ENCODE measurements at regions not wholly inside any gene's neighbourhood (a gene's known extent, or its start where the extent isn't known, plus 50 kb on each side); places are given as distances from the start of the nearest gene placed in this dataset.
"Not testable (repeated sequence)": the region's sequence is repeated elsewhere in the genome, so short reads cannot be mapped to it uniquely, and the experiment has no call there.

DNA sequence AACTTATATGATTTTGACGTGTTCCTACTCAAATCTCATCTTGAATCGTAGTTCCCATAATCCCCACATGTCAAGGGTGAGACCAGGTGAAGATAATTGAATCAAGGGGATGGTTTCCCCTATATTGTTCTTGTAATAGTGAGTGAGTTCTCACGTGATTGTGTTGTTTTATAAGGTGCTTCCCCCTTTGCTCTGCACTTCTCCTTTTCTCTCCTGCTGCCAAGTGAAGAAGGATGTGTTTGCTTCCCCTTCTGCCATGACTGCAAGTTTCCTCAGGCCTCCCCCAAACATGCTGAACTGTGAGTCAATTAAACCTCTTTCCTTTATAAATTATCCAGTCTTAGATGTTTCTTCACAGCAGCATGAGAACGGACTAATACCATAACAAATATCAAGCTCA is 83.2 kb downstream of the MANEA start:
- DNase-seq: no peak

DNA sequence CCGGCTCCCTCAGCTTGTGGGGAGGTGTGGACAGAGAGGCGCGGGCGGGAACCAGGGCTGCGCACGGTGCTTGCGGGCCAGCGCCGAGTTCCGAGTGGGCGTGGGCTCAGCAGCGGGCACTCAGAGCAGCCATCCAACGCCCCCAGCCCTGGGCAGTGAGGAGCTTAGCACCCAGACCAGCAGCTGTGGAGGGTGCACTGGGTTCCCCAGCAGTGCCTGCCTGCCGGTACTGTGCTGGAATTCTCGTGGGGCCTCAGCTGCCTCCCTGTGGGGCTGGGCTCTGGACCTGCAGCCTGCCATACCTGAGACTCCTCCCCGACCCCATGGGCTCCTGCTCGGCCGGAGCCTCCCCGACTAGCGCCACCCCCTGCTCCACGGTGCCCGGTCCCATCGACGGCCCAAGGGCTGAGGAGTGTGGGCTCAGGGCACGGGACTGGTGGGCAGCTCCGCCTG is 92.7 kb downstream of the MANEA start:
- no peak for DNase-seq

DNA sequence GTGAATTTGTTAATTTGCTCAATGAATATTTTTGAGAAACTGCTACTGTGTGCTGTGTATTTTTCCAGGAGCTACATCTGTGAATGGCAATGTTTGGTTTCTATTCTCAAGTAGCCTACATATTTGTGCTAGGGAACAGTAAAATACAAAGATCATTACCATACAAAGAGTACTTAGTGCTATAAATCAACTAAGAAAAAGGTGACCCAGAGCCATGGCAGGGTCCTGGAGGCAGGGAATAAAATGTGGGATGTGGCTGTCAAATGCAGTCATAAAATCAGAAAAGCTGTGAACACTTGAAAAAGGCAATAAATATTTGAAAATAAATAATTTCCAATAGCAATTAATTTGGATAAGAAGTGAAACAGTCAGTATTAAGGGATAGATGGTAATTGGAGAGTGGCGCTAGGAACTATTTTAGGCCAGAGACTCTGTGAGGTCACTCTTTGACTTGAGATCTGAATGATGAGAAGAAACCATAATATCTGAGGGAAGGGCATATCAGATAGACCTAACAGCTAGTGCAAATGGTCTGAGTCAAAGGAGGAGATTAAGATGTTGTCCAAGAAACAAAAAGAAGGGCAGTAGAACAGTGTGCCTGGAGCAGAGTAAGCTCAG is 98.8 kb downstream of the MANEA start:
- DNase-seq: no peak

DNA sequence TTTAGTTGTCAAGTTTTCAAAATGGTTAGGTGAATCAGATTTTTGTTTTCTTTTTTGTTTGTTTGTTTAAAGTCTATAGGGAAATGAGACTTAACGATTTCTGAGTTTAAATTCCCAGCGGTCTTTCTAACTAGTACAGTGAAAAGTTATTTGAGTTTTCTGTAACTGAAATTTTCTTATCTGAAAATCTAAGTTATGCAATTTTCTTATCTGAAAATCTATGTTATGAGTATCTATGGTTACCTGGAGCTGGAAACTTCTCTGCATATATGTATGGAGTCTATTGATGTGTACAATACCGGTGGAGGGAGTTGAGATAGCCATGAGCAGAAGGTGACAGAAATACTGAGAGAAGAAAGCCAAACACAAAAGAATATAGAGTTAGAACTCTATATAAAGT is 102.6 kb downstream of the MANEA start:
- DNase-seq: no peak

DNA sequence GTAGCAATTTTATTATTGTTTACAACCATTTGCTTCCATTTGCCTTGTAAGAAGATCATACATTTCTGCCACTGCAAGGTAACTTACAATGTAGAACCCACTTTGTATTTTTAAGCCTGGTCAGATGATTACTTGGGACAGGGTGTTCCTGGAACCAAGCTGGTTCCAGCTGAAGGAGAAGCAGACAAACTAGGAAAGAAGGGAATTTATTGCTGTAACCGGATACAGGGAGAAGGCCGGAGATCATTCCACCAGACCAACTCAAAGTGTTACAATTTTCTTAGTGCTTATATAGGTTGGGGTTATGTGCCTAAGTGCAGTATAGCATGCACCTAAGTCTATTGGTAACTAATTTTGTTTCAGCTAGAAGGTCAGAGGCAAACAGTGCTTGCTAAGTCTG is 104.4 kb downstream of the MANEA start:
- DNase-seq: no peak

DNA sequence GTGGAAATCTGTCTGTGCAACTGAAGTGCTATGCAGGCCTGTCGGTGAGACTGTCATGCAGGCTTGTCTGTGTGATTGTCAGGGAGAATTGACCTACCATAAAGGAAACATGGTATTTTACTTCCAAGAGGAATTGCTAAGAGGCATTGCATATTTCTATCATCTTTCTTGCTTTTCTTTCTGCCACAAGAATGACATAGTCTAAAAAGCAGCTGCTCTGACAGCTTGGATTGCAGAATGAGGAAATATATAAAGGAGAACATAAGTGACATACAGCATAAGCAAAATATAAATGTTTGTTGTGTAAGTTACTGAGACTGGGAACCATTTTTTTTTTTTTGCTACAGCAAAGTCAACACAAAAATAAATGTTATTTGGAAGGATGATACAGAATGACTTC is 105.1 kb downstream of the MANEA start:
- no peak for DNase-seq

DNA sequence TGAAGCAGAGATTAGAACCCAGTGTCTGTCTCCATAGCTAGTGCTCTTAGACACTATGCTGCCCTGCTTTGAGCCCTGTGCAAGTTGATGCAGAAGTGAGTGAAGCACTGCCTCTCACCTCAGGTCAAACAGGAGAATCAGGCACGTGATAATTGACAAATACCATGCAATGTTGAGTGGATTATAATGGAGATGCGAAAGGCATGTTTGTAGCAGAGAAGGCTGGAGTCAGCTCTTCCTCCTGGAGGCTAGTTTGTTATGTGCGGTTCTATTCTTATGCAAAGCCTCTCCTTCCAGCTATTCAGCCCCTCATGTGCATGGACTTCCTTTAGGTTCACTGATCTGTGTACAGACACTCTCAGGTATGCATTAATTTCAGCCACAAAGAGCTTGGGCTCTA is 108.5 kb downstream of the MANEA start:
- DNase-seq: no peak

DNA sequence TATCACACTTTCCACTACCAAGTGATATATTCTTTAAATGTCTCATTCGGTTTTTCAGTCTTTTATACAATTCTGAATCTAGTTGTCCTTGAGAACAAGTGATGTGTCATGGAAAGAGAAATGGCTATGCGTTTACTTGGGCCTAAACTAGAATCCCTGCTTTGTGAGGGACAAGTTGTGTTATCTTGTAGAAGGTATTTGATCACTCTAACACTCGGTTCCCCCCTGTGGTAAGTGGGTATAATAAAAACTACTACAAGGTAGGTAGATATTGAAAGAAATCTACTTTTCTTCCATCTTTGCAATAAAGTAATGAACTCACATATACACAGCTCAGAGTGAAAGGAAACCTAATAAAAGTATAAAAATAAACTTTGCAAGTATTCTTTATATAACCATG is 108.9 kb downstream of the MANEA start:
- no peak for DNase-seq

DNA sequence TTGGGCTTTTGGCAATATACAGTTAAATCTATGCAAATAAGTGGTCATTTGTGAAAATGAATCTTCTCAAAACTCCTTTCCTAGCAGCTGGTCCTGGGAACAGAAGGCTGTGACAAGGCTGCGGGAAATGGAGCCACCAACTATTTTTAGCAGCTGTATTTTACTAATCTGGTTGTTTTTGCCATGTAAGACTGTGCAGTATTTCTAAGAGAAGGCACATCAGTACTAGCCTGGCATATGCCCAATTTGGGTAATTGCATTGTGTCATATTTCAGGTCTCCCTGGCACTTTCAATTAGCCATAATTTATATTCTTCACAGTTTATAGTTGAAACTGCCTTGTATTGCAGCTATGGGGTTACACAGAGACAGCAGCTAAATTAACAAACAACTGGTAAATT is 109.6 kb downstream of the MANEA start:
- no peak for DNase-seq

DNA sequence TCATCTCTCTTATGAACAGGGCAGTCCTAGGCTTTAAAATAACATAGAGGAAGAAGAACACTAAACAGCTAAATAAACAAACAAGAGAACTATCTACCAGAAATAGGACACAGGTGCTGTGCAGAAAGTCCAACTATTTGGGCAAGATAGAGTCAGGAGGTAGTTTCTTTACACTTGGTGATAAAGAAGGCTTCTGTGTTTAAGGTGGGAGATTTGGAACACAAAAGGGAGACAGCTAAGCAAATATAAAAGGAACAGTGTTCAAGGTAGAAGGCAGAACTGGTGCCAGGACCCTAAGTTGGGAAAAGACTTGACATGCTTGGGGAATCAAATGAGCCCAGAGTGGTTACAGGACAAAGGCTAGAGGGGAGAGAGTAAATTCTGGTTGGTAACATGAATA is 110.5 kb downstream of the MANEA start:
- DNase-seq: no peak

DNA sequence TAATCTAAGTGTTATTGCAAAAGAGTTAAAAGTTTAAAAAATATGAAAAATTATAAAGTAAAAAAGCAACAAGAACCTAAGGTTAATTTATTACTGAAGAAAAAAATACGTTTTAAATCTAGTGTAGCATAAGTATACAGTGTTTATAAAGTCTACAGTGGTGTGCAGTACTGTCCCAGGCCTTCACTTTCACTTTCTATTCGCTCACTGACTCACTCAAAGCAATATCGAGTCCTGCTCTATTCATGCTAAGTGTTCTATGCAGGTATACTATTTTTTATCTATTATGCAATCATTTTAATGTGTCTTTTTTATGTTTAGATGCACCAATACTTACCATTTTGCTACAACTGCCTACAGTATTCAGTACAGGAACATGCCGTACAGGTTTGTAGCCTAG is 113.0 kb downstream of the MANEA start:
- DNase-seq: no peak

DNA sequence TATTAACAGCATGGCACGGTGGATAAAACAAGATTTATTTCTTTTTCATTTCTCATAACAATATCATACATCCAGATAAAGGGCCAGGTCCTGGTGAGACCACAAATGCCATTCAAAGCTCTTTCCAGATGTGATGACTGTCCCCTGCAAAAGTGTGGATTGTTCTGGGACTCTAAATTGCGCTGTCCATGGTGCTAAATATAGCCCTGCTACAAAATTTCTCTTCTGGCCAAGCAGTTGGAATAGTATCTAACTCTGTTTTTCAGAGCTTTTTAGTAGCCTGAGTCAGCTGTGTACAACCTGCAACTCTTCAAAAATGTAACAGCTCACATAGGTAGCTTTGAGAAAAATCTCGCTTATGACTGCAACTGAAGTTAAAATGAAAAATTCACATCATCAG is 115.8 kb downstream of the MANEA start:
- no peak for DNase-seq

DNA sequence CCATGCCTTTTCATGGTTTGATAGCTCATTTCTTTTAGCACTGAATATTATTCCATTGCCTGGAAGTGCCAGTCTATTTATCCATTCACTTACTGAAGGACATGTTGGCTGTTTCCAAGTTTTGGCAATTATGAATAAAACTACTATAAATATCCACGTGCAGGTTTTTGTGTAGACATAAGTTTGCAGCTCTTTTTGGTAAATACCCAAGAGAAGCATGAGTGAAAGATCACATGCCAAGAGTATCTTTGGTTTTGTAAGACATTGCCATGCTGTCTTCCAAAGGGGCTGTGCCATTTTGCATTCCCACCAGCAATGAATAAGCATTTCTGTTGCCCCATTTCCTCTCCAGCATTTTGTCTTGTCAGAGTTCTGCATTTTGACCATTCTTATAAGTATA is 120.9 kb downstream of the MANEA start:
- DNase-seq: no peak

DNA sequence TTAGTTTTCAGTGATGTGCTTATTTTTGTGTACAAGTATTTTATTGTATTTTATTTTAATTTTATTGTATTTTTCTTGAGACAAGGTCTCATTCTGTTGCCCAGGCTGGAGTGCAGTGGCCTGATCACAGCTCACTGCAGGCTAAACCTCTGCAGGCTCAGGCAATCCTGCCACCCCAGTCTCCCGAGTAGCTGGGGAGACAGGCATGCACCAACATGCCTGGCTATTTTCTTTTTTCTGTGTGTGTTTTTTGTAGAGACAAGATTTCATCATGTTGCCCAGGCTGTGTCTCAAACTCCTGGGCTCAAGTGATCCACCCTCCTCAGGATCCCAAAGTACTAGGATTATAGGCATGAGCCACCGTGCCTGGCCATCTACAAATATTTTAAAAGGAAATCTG is 146.3 kb downstream of the MANEA start:
- no peak for DNase-seq

DNA sequence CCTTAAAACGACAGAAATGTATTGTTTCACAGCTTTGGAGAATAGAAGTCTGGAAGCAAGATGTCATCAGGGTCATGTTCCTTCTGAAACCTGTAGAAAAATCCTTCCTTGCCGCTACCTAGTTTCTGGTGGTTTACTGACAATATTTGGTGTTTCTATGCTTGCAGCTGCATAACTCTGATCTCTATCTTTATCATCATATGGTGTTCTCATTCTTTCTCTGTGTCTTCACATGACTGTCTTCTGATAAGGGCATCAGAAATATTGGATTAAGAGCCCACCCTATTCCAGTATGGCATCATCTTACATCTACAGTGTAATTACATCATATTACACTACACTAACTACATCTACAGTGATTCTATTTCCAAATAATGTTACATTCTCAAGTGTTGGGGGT is 148.0 kb downstream of the MANEA start:
- DNase-seq: no peak

DNA sequence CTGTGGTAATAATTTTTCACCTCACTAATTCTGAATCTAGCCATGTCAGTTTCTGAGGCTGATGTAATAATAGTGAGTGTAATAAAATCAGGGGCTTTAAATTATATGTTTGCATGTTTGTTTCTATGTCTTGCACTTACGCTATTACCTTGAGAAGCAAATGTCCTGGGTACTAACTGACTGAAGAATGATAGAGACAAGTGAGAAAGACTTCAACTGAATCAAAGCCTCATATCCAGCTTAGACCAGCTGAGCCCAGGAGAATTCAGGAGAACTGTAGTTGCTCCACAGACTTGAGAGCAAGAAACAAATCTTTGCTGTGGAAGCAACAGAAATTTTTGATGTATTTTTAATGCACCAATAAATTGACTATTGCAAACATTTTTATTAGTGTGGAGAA is 162.8 kb downstream of the MANEA start:
- no peak for DNase-seq

DNA sequence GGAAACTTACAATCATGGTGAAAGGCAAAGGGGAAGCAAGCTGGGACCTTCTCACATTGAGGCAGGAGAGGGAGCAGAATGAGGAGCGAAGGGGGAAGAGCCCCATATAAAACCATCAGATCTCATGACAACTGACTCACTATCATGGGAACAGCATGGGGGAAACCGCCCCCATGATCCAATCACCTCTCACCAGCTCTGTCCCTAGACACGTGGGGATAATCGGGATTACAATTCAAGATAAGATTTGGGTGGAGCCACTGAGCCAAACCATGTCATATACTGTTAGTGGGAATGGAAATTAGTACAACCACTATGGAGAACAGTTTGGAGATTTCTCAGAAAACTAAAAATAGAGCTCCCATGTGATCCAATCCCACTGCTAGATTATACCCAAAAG is 163.7 kb downstream of the MANEA start:
- DNase-seq: no peak

DNA sequence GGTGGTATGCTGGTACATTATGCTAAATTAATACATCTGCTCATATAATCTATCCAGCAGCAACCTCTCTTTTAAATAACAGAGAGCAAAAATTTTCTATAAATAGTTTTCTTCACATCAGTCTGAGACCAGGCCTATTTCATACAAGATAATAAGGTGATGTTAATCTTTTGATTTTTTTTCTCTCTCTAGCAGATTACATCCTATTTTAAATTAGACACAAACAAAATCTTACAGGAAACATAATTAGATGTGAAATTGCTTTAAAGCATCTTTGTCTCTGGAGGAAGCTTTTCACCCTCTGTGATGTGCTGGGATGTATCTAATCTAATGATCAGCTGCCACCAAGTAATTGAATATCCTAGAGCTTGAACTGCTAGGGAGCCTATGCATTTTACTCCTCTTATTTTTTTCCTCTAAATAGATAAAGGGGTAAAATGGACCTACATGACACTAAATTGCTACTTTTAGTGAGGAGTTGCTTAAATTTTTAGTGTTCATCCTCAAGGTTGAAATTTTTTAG is 165.5 kb downstream of the MANEA start:
- DNase-seq: no peak

DNA sequence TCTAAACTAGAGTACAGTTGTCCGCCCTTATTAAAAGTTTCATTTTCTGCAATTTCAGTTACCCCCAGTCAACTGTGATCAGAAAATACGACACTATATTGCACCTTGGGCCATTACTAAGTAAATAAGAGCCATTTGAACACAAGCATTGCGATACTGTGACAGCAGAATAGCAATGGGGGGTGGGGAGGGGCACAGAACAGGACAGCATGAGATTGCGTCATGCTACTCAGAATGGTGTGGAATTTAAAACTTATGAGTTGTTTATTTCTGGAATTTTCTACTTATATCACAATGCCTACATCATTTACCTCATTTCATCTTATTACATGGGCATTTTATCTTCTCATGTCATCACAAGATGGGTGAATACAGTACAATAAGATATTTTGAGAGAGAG is 166.3 kb downstream of the MANEA start:
- no peak for DNase-seq

DNA sequence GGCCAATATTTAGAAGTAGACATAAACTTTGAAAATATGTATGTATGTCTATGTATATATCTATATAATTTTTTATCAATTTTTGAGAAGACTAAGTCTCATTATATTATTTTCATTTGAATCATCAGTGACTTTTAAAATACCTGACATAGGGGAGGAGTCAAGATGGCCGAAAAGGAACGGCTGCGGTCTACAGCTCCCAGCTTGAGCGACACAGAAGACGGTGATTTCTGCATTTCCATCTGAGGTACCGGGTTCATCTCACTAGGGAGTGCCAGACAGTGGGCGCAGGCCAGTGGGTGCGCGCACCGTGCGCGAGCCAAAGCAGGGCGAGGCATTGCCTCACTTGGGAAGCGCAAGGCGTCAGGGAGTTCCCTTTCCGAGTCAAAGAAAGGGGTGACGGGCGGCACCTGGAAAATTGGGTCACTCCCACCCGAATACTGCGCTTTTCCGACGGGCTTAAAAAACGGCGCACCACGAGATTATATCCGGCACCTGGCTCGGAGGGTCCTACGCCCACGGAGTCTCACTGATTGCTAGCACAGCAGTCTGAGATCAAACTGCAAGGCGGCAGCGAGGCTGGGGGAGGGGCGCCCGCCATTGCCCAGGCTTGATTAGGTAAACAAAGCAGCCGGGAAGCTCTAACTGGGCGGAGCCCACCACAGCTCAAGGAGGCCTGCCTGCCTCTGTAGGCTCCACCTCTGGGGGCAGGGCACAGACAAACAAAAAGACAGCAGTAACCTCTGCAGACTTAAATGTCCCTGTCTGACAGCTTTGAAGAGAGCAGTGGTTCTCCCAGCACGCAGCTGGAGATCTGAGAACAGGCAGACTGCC is 181.1 kb downstream of the MANEA start:
- not testable (repeated sequence) for DNase-seq

DNA sequence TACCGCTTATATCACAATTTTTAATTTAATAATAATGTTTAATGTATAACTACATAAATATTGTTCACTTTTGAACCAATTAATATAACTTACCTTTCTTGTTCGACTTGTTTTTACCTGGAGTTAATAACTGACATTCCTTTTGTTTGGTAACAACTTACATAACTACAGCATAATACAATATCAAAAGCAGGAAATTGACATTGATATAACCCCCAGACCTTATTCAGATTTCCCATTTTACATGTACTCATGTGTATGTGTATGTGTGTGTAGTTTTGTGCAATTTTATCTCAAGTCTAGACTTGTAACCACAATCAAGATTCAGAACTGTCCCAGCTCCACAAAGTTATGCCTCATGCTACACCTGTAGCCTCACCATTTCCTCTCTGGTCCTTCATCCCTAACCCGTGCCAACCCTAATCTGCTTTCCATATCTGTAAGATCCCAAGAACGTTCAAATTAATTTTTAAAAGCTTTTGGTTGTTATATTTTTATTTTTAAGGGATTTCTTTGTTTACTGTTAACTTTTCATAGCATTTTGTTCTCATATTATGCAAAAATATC is 190.6 kb downstream of the MANEA start:
- no peak for DNase-seq

DNA sequence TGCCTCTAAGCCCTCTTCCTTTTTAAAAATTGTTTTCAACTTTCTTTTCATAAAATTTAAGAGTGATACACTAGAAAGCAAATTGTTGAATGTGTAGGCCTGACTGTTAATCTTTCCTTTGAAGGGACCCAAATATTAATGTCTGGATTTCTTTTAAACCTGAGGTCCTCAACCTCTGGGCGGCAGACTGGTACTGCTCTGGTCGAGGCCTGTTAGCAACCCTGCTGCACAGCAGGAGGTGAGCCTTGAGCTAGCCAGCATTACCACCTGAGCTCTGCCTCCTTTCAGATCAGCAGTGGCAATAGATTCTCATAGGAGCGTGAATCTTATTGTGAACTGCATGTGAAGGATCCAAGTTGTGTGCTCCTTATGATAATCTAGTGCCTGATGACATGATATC is 191.2 kb downstream of the MANEA start:
- no peak for DNase-seq

DNA sequence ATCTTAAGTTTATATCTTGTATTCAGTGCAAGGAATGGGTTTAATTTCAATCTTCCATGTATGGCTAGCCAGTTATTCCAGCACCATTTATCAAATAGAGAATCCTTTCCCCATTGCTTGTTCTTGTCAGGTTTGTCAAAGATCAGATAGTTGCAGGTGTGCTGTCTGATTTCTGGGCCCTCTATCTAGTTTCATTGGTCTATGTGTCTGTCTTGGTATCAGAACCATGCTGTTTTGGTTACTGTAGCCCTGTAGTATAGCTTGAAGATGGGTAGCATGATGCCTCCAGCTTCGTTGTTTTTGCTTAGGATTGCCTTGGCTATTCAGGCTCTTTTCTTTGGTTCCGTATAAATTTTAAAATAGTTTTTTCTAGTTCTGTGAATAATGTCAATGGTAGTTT is 200.0 kb downstream of the MANEA start:
- DNase-seq: no peak

All from hypothalamus (tissue), 51 donors.